ENCODE measurements at regions not wholly inside any gene's neighbourhood (a gene's known extent, or its start where the extent isn't known, plus 50 kb on each side); places are given as distances from the start of the nearest gene placed in this dataset.

- Histone ChIP-seq H3K14ac (ENCODE audit: insufficient read depth, low read length) (no peak overlapping the region), H3K27ac (ENCODE audit: insufficient read length, low read depth, low read length) (no peak overlapping the region), H3K9ac (ENCODE audit: extremely low read depth, insufficient read length, low read length) (no peak overlapping the region), H4K20me1 (ENCODE audit: control insufficient read depth, insufficient read depth, insufficient read length) (no peaks in the 10 kb centered on the region), H3T11ph (ENCODE audit: low read length) (no peak overlapping the region), H2BK15ac (ENCODE audit: low read depth, low read length) (no peak overlapping the region), H4K5ac (ENCODE audit: insufficient read length, low read depth, low read length) (no peak overlapping the region), H3K4me2 (ENCODE audit: insufficient read depth, insufficient read length, low read length) (no peak overlapping the region), H3K4me1 (ENCODE audit: insufficient read depth, low read length) (no peaks in the 10 kb centered on the region), H4K91ac (ENCODE audit: insufficient read length, low read depth, low read length) (no peak overlapping the region), H4K8ac (replicated peaks; ENCODE audit: insufficient read length, low read depth, low read length) (no peak overlapping the region), H2BK5ac (ENCODE audit: insufficient read length, low read length) (no peak overlapping the region), H3K23me2 (ENCODE audit: insufficient read length, low read depth, low read length, poor library complexity, severe bottlenecking) (no peaks in the 10 kb centered on the region), H2BK12ac (ENCODE audit: insufficient read length, low read depth, low read length) (no peak overlapping the region), H3K79me1 (ENCODE audit: insufficient read depth, low read depth, low read length, poor library complexity, severe bottlenecking) (no peaks in the 10 kb centered on the region), H2AK5ac (ENCODE audit: insufficient read length, low read length) (no peak overlapping the region), H2BK20ac (ENCODE audit: low read depth, low read length, poor library complexity, severe bottlenecking) (no peak overlapping the region), H2BK120ac (ENCODE audit: low read depth, low read length, poor library complexity, severe bottlenecking) (no peak overlapping the region), H3K23ac (ENCODE audit: insufficient read length, low read depth, low read length) (no peak overlapping the region), H3K4ac (ENCODE audit: low read depth, low read length) (no peak overlapping the region), H3K18ac (ENCODE audit: insufficient read length, low read depth, low read length) (no peak overlapping the region), H3K79me2 (ENCODE audit: insufficient read depth, low read length) (no peaks in the 10 kb centered on the region), H3K56ac (ENCODE audit: insufficient read length, low read depth, low read length) (no peak overlapping the region), H3K27me3 (ENCODE audit: insufficient read depth, low read length) (no peaks in the 10 kb centered on the region), H3K9me3 (ENCODE audit: control insufficient read depth, low read depth, low read length) (no peaks in the 10 kb centered on the region), H2AFZ (ENCODE audit: low read length) (no peak overlapping the region)
- Mint-ChIP-seq H3K9me3 (peaks cover 33% of the 10 kb centered on the region in 2 experiments), H3K27me3 (ENCODE audit: low read depth) (peaks cover 5% of the 10 kb centered on the region), H3K4me3 (no peak overlapping the region), H3K36me3 (ENCODE audit: insufficient read depth in 1 of 3, low read depth in 3 of 3) (peaks cover 0 to 14% (median 9%) of the 10 kb centered on the region in 3 experiments; a peak in 3 of 7 replicates), H3K4me1 (no peaks in the 10 kb centered on the region), H3K27ac (no peak overlapping the region)
- TF ChIP-seq, protein P1, sequence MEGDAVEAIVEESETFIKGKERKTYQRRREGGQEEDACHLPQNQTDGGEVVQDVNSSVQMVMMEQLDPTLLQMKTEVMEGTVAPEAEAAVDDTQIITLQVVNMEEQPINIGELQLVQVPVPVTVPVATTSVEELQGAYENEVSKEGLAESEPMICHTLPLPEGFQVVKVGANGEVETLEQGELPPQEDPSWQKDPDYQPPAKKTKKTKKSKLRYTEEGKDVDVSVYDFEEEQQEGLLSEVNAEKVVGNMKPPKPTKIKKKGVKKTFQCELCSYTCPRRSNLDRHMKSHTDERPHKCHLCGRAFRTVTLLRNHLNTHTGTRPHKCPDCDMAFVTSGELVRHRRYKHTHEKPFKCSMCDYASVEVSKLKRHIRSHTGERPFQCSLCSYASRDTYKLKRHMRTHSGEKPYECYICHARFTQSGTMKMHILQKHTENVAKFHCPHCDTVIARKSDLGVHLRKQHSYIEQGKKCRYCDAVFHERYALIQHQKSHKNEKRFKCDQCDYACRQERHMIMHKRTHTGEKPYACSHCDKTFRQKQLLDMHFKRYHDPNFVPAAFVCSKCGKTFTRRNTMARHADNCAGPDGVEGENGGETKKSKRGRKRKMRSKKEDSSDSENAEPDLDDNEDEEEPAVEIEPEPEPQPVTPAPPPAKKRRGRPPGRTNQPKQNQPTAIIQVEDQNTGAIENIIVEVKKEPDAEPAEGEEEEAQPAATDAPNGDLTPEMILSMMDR (conservative IDR thresholded peaks at IDR 0.05), result no peak
- WGBS (ENCODE audit: extremely low coverage, insufficient read length, low lambda C conversion rate), result no CpG with 5 or more reads among the region's 7 CpGs
- no peak for DNase-seq
These were observed 95.9 kb downstream of the TBX3 start for GRCh38 chr12:114588061-114588460.

Data from H9 (cell line).